NCI-H1105 (cell line): ENCODE measurements at regions not wholly inside any gene's neighbourhood (a gene's known extent, or its start where the extent isn't known, plus 50 kb on each side); places are given as distances from the start of the nearest gene placed in this dataset.
A peak's percentile ranks its signal among the peaks of the same experiment; 100 is the strongest.

ENCODE experiments used
- DNase-seq: peaks from one replicate; lab custom pipeline; 2025; lab: John Stamatoyannopoulos, UW

- no peak for DNase-seq
Observed at GRCh38 chr2:48140586-48140985, 173.9 kb upstream of the FOXN2 start.

- peak; percentile 12 for DNase-seq
Observed at GRCh38 chr2:48144777-48145176, 169.7 kb upstream of the FOXN2 start.

GRCh38 chr2:48145845-48146452 lies 168.5 kb upstream of the FOXN2 start:
- DNase-seq: no peak

- DNase-seq: no peak
Observed at GRCh38 chr2:48146552-48146951, 167.9 kb upstream of the FOXN2 start.

- DNase-seq: no peak
Observed at GRCh38 chr2:48147719-48148118, 166.8 kb upstream of the FOXN2 start.

GRCh38 chr2:48148841-48149430 lies 165.5 kb upstream of the FOXN2 start:
- no peak for DNase-seq

GRCh38 chr2:48157150-48157549 lies 157.3 kb upstream of the FOXN2 start:
- no peak for DNase-seq

- DNase-seq: no peak
Observed at GRCh38 chr2:48161628-48162027, 152.9 kb upstream of the FOXN2 start.

- no peak for DNase-seq
Observed at GRCh38 chr2:48162742-48163141, 151.7 kb upstream of the FOXN2 start.

- no peak for DNase-seq
Observed at GRCh38 chr2:48165070-48165753, 149.3 kb upstream of the FOXN2 start.

- DNase-seq: no peak
Observed at GRCh38 chr2:48169141-48169592, 145.3 kb upstream of the FOXN2 start.

GRCh38 chr2:48170281-48170680 lies 144.2 kb upstream of the FOXN2 start:
- DNase-seq: no peak

GRCh38 chr2:48173141-48173540 lies 141.3 kb upstream of the FOXN2 start:
- no peak for DNase-seq

- no peak for DNase-seq
Observed at GRCh38 chr2:48174503-48174902, 140.0 kb upstream of the FOXN2 start.

- DNase-seq: no peak
Observed at GRCh38 chr2:48175254-48175653, 139.2 kb upstream of the FOXN2 start.

- DNase-seq: no peak
Observed at GRCh38 chr2:48175656-48176055, 138.8 kb upstream of the FOXN2 start.

GRCh38 chr2:48176876-48177275 lies 137.6 kb upstream of the FOXN2 start:
- DNase-seq: no peak

- no peak for DNase-seq
Observed at GRCh38 chr2:48178611-48179010, 135.9 kb upstream of the FOXN2 start.

- DNase-seq: no peak
Observed at GRCh38 chr2:48180557-48180956, 133.9 kb upstream of the FOXN2 start.

- DNase-seq: no peak
Observed at GRCh38 chr2:48183276-48183675, 131.2 kb upstream of the FOXN2 start.

GRCh38 chr2:48183991-48184390 lies 130.5 kb upstream of the FOXN2 start:
- DNase-seq: no peak

GRCh38 chr2:48187503-48187902 lies 127.0 kb upstream of the FOXN2 start:
- no peak for DNase-seq

GRCh38 chr2:48189552-48190228 lies 124.8 kb upstream of the FOXN2 start:
- no peak for DNase-seq
